ENCODE measurements at regions not wholly inside any gene's neighbourhood (a gene's known extent, or its start where the extent isn't known, plus 50 kb on each side); places are given as distances from the start of the nearest gene placed in this dataset.

DNA sequence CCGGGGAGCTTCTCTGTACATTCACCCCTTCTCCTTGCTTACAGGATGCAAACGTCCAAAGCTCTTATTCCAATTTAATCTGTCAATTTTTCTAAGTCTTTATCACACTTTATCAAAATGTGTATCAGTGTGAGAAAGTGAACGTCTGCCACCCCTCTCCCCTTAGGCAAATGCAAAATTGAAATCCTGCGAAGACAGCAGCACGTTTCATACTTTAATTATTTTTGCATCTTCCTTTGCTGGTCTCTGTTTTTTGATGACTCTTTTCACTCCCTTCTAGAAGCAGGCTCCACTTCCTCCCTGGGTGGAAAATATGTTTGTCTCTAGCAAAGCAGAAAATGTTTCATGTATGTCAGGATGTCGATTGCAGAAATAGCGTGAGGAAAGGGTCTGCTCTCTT is 576.5 kb upstream of the BRINP1 start:
- ATAC-seq (no peak), DNase-seq (no peak)
- Histone ChIP-seq H3K36me3 (replicated peaks in 1 of 2; ENCODE audit: insufficient read depth in 1 of 2, low read depth in 2 of 2) (no peaks in the 10 kb centered on the region), H3K27ac (no peak overlapping the region), H3K9me3 (no peaks in the 10 kb centered on the region), H3K27me3 (no peaks in the 10 kb centered on the region), H3K4me3 (no peak overlapping the region), H3K4me1 (no peaks in the 10 kb centered on the region)
- no peak for TF ChIP-seq POLR2A (IDR thresholded peaks at IDR 0.05)
- TF ChIP-seq, protein P1, sequence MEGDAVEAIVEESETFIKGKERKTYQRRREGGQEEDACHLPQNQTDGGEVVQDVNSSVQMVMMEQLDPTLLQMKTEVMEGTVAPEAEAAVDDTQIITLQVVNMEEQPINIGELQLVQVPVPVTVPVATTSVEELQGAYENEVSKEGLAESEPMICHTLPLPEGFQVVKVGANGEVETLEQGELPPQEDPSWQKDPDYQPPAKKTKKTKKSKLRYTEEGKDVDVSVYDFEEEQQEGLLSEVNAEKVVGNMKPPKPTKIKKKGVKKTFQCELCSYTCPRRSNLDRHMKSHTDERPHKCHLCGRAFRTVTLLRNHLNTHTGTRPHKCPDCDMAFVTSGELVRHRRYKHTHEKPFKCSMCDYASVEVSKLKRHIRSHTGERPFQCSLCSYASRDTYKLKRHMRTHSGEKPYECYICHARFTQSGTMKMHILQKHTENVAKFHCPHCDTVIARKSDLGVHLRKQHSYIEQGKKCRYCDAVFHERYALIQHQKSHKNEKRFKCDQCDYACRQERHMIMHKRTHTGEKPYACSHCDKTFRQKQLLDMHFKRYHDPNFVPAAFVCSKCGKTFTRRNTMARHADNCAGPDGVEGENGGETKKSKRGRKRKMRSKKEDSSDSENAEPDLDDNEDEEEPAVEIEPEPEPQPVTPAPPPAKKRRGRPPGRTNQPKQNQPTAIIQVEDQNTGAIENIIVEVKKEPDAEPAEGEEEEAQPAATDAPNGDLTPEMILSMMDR (IDR thresholded peaks at IDR 0.05) = no peak
- intact Hi-C loops (cut with DNase I) = no loop called here
- WGBS, 2 donors = 47 to 54% methylated on average over 7 of the region's 7 CpGs

DNA sequence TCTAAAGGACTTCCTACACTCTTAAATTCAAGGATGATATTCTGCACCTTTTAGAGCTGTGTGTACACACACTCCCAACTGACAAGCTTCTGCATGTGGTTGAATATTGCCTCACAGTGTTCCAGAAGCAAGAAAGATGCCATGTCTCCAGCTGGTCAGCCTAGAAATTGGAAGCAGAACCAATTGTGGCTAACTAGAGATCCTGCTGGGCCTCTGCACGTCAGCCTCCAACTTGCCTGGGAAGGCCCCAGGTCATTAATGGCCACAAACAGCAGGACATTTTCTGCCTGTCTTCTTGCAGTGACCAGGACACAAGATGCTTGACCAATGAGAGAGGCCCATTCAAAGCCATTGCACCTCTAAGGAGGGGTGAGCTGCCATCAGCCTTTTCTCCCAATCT is 571.9 kb upstream of the BRINP1 start:
- H3K4me3 ChIP-seq = no peak overlapping the region
- intact Hi-C loops (cut with DNase I) = no loop called here
- H3K27me3 ChIP-seq = no peaks in the 10 kb centered on the region
- H3K9me3 ChIP-seq = no peaks in the 10 kb centered on the region
- TF ChIP-seq, protein P1 (IDR thresholded peaks at IDR 0.05) = no peak
- no peak for TF ChIP-seq POLR2A (IDR thresholded peaks at IDR 0.05)
- 62 to 83% methylated on average over 1 of the region's 1 CpG for WGBS, 2 donors
- no peak for DNase-seq
- H3K27ac ChIP-seq = no peak overlapping the region
- no peak for ATAC-seq
- no peaks in the 10 kb centered on the region for H3K36me3 ChIP-seq (replicated peaks in 1 of 2; ENCODE audit: insufficient read depth in 1 of 2, low read depth in 2 of 2)
- H3K4me1 ChIP-seq = no peaks in the 10 kb centered on the region

DNA sequence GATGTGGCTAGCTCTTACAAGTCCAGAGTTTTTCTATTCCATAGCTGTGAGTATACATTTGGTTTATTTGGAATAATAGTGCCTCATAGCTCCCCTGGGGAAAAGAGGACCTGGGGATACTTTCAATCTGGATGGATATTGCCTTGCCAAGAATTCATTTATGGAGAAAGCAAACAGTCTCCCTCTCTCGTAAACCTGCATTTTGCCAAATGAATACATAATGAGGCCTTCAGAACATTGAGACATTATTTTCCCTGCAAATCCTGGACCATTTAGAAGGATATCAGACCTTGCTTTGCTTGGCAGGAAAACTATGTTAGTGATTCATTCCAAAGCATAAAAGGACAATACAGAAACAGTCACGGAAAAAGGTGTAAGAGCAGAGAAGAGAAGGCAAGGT is 569.6 kb upstream of the BRINP1 start:
- Histone ChIP-seq H3K27ac (no peak overlapping the region), H3K4me3 (no peak overlapping the region), H3K36me3 (replicated peaks in 1 of 2; ENCODE audit: insufficient read depth in 1 of 2, low read depth in 2 of 2) (no peaks in the 10 kb centered on the region), H3K27me3 (no peaks in the 10 kb centered on the region), H3K9me3 (no peaks in the 10 kb centered on the region), H3K4me1 (no peaks in the 10 kb centered on the region)
- no peak for DNase-seq
- ATAC-seq = no peak
- TF ChIP-seq, protein P1 (IDR thresholded peaks at IDR 0.05) = no peak
- TF ChIP-seq POLR2A (IDR thresholded peaks at IDR 0.05) = no peak
- intact Hi-C loops (cut with DNase I) = no loop called here
- 32 to 35% methylated on average over 2 of the region's 2 CpGs for WGBS, 2 donors

DNA sequence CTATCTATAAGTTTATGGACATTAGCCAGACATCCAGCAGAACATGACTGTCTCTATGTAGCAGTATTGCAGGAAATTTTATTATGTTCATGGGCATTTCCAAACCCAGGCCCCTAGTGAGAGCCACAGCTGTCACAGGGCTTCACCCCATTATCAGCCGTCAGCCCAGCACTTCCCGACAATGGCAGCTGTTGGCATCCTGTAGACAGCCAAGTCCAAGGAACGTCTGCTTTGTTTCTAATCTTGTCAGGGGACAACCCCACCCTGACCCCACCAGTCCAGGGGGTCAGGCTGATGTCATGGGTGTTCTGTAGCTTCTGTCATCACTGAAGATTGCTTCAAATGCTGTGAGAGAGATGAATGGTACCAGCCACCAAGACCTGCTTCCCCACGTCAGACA is 565.3 kb upstream of the BRINP1 start:
- 42 to 70% methylated on average over 4 of the region's 4 CpGs for WGBS, 2 donors

DNA sequence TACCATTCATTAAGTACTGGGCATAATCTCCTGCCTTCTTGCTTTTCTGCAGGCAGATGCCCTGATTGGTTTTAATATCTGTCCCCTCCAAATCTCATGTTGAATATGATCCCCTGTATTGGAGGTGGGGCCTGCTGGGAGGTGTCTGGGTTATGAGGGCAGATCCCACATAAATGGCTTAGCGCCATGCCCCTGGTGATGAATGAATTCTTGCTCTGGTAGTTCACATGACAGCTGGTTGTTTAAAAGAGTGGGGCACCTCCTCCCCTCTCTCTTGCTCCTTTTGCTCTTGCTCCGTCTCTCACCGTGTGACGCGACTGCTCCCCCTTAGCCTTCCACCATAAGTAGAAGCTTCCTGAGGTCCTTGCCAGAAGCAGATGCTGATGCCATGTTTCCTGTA is 564.0 kb upstream of the BRINP1 start:
- TF ChIP-seq, protein P1 (IDR thresholded peaks at IDR 0.05) = no peak
- TF ChIP-seq POLR2A (IDR thresholded peaks at IDR 0.05) = no peak
- ATAC-seq (no peak), DNase-seq (no peak)
- Histone ChIP-seq H3K27ac (no peak overlapping the region), H3K4me3 (no peak overlapping the region), H3K36me3 (replicated peaks in 1 of 2; ENCODE audit: insufficient read depth in 1 of 2, low read depth in 2 of 2) (no peaks in the 10 kb centered on the region), H3K4me1 (no peaks in the 10 kb centered on the region), H3K27me3 (no peaks in the 10 kb centered on the region), H3K9me3 (no peaks in the 10 kb centered on the region)
- intact Hi-C loops (cut with DNase I) = no loop called here
- 76 to 94% methylated on average over 5 of the region's 5 CpGs for WGBS, 2 donors

More for the DNA sequence above, 565.3 kb upstream of the BRINP1 start:
- TF ChIP-seq POLR2A (IDR thresholded peaks at IDR 0.05) = no peak
- TF ChIP-seq, protein P1 (IDR thresholded peaks at IDR 0.05) = no peak
- Histone ChIP-seq H3K4me1 (no peaks in the 10 kb centered on the region), H3K4me3 (no peak overlapping the region), H3K27ac (no peak overlapping the region), H3K36me3 (replicated peaks in 1 of 2; ENCODE audit: insufficient read depth in 1 of 2, low read depth in 2 of 2) (no peaks in the 10 kb centered on the region), H3K9me3 (no peaks in the 10 kb centered on the region), H3K27me3 (no peaks in the 10 kb centered on the region)
- ATAC-seq = no peak
- DNase-seq = no peak
- intact Hi-C loops (cut with DNase I) = no loop called here
